ENCODE measurements at regions not wholly inside any gene's neighbourhood (a gene's known extent, or its start where the extent isn't known, plus 50 kb on each side); places are given as distances from the start of the nearest gene placed in this dataset.

DNA sequence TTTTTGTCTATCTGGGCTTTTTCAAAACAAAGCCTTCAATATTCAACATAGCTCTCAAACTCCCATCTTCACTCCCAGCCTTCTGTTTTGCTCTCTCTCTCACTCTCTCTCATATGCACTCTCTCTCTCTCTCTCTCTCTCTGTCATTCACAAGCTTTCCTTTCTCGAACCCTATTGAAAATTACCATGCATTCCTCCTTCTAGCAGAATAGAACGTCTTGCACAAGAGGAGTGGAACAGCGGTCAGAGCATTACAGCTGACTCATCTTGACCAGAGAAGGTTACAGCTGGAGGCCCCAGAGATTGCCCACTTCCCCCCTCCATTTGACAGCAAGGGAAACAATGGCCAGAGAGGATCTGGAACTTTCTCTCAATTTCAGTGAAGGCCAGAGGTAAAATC is 51.0 kb upstream of the LIFR start:
- Histone ChIP-seq H3K9ac (ENCODE audit: low read depth, low read length) (no peak overlapping the region), H3K36me3 (ENCODE audit: insufficient read depth, low read length) (no peaks in the 10 kb centered on the region), H3K4me1 (ENCODE audit: insufficient read depth, low read length) (no peaks in the 10 kb centered on the region), H3K9me3 (ENCODE audit: insufficient read depth, low read depth, low read length) (no peaks in the 10 kb centered on the region), H3K27me3 (ENCODE audit: insufficient read depth, low read length) (no peaks in the 10 kb centered on the region), H3K4me3 (ENCODE audit: low read length) (no peak overlapping the region), H3K27ac (ENCODE audit: low read depth, low read length) (no peak overlapping the region)
- 84% methylated on average over 3 of the region's 3 CpGs for WGBS

GRCh38 chr5:38607930-38608564 is 51.6 kb upstream of the LIFR start:
- Histone ChIP-seq H3K4me1 (ENCODE audit: insufficient read depth, low read length) (no peaks in the 10 kb centered on the region), H3K36me3 (ENCODE audit: insufficient read depth, low read length) (no peaks in the 10 kb centered on the region), H3K9ac (ENCODE audit: low read depth, low read length) (no peak overlapping the region), H3K4me3 (ENCODE audit: low read length) (no peak overlapping the region), H3K27ac (ENCODE audit: low read depth, low read length) (no peak overlapping the region), H3K27me3 (ENCODE audit: insufficient read depth, low read length) (no peaks in the 10 kb centered on the region), H3K9me3 (ENCODE audit: insufficient read depth, low read depth, low read length) (no peaks in the 10 kb centered on the region)
- WGBS, result 97% methylated on average over 3 of the region's 5 CpGs

DNA sequence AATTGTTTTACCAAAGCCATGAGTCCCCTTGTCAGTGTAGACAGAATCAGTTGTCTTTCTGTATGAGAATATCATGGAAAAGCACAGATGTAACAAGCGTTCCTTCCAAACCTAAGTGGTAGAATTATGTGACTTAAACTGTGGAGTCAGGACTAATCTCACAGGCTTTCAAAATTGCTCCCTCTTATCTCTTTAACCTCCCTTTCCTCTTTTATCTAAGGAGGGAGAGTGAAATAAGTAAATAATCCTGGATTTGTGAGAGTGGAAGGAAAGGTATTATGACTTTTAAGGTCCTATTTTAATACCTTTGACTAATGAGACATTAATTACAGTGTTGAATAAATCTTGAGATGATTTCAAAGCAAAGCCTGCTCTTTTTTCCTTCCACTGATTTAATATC is 52.4 kb upstream of the LIFR start:
- H3K27ac ChIP-seq (ENCODE audit: low read depth, low read length), result no peak overlapping the region
- H3K36me3 ChIP-seq (ENCODE audit: insufficient read depth, low read length), result no peaks in the 10 kb centered on the region
- H3K27me3 ChIP-seq (ENCODE audit: insufficient read depth, low read length), result no peaks in the 10 kb centered on the region
- H3K4me1 ChIP-seq (ENCODE audit: insufficient read depth, low read length), result peaks cover 8% of the 10 kb centered on the region; the same call in 1 of the 2 replicates
- WGBS, result 100% methylated on average over 1 of the region's 1 CpG
- H3K9ac ChIP-seq (ENCODE audit: low read depth, low read length), result no peak overlapping the region
- no peak overlapping the region for H3K4me3 ChIP-seq (ENCODE audit: low read length)
- no peaks in the 10 kb centered on the region for H3K9me3 ChIP-seq (ENCODE audit: insufficient read depth, low read depth, low read length)

GRCh38 chr5:38612851-38613250 is 56.4 kb upstream of the LIFR start:
- Histone ChIP-seq H3K9me3 (ENCODE audit: insufficient read depth, low read depth, low read length) (no peaks in the 10 kb centered on the region), H3K27me3 (ENCODE audit: insufficient read depth, low read length) (no peaks in the 10 kb centered on the region), H3K4me1 (ENCODE audit: insufficient read depth, low read length) (peaks cover 14% of the 10 kb centered on the region), H3K27ac (ENCODE audit: low read depth, low read length) (no peak overlapping the region), H3K4me3 (ENCODE audit: low read length) (no peak overlapping the region), H3K9ac (ENCODE audit: low read depth, low read length) (no peak overlapping the region), H3K36me3 (ENCODE audit: insufficient read depth, low read length) (no peaks in the 10 kb centered on the region)

DNA sequence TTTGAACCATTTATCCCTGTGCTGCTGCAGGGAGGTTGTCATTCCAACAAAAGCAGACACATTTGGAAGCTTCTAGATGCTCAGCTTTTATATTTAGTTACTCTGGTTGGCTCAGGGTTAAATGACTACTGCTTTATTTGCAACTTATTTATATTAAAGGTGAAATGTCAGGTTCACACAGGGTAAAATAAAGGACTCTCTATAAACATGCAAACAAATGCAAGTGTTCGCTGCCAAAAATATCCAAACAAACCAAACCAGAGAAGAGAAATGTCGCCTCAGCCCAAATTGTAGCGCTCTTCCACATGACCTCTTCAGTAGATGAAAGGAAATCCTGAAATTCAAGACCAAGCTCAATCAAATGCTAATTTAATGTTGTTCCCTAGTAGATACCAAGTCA is 57.0 kb upstream of the LIFR start:
- H3K27me3 ChIP-seq (ENCODE audit: insufficient read depth, low read length), result no peaks in the 10 kb centered on the region
- WGBS, result 95% methylated on average over 3 of the region's 3 CpGs
- H3K36me3 ChIP-seq (ENCODE audit: insufficient read depth, low read length), result no peaks in the 10 kb centered on the region
- no peaks in the 10 kb centered on the region for H3K9me3 ChIP-seq (ENCODE audit: insufficient read depth, low read depth, low read length)
- peaks cover 14% of the 10 kb centered on the region for H3K4me1 ChIP-seq (ENCODE audit: insufficient read depth, low read length)
- H3K27ac ChIP-seq (ENCODE audit: low read depth, low read length), result no peak overlapping the region
- no peak overlapping the region for H3K9ac ChIP-seq (ENCODE audit: low read depth, low read length)
- no peak overlapping the region for H3K4me3 ChIP-seq (ENCODE audit: low read length)

- Histone ChIP-seq H3K27me3 (ENCODE audit: insufficient read depth, low read length) (no peaks in the 10 kb centered on the region), H3K4me1 (ENCODE audit: insufficient read depth, low read length) (peaks cover 14% of the 10 kb centered on the region), H3K9me3 (ENCODE audit: insufficient read depth, low read depth, low read length) (no peaks in the 10 kb centered on the region; the same call in 1 of the 2 replicates), H3K4me3 (ENCODE audit: low read length) (no peak overlapping the region), H3K36me3 (ENCODE audit: insufficient read depth, low read length) (no peaks in the 10 kb centered on the region), H3K9ac (ENCODE audit: low read depth, low read length) (no peak overlapping the region), H3K27ac (ENCODE audit: low read depth, low read length) (no peak overlapping the region)
- WGBS, result 95% methylated on average over 5 of the region's 5 CpGs
Observed at GRCh38 chr5:38613992-38614836, 57.8 kb upstream of the LIFR start.

DNA sequence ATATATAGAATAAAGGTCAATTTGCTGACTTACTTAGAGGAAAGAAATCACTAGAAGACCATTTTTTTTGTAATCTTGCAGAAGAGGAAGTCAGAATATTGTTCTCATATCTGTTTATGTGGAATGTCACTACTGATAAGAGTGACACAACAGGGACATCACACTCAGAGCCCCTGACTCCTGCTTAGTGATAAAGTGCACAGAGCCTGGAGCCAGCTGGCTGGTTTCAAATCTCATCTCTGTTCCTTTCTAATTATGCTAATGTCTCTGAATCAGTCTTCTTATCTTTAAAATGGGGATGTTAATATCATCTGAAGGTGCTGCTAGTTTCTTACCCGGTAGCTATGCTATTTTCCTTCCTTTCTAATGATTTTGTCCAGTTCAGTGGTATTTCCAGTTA is 58.6 kb upstream of the LIFR start:
- no peak overlapping the region for H3K4me3 ChIP-seq (ENCODE audit: low read length)

GRCh38 chr5:38615981-38616451 is 59.6 kb upstream of the LIFR start:
- no peak overlapping the region for H3K27ac ChIP-seq (ENCODE audit: low read depth, low read length)

More for the DNA sequence above, 58.6 kb upstream of the LIFR start:
- WGBS, result 100% methylated on average over 1 of the region's 1 CpG
- peaks cover 14% of the 10 kb centered on the region for H3K4me1 ChIP-seq (ENCODE audit: insufficient read depth, low read length)
- no peak overlapping the region for H3K9ac ChIP-seq (ENCODE audit: low read depth, low read length)
- no peaks in the 10 kb centered on the region; the same call in 1 of the 2 replicates for H3K9me3 ChIP-seq (ENCODE audit: insufficient read depth, low read depth, low read length)
- no peaks in the 10 kb centered on the region for H3K27me3 ChIP-seq (ENCODE audit: insufficient read depth, low read length)
- no peaks in the 10 kb centered on the region for H3K36me3 ChIP-seq (ENCODE audit: insufficient read depth, low read length)
- H3K27ac ChIP-seq (ENCODE audit: low read depth, low read length), result no peak overlapping the region

GRCh38 chr5:38618154-38618553 is 61.7 kb upstream of the LIFR start:
- Histone ChIP-seq H3K4me1 (ENCODE audit: insufficient read depth, low read length) (peaks cover 13% of the 10 kb centered on the region), H3K9ac (ENCODE audit: low read depth, low read length) (no peak overlapping the region), H3K36me3 (ENCODE audit: insufficient read depth, low read length) (no peaks in the 10 kb centered on the region), H3K4me3 (ENCODE audit: low read length) (no peak overlapping the region), H3K27me3 (ENCODE audit: insufficient read depth, low read length) (no peaks in the 10 kb centered on the region), H3K27ac (ENCODE audit: low read depth, low read length) (no peak overlapping the region), H3K9me3 (ENCODE audit: insufficient read depth, low read depth, low read length) (no peaks in the 10 kb centered on the region; the same call in 1 of the 2 replicates)
- 100% methylated on average over 1 of the region's 1 CpG for WGBS

More at GRCh38 chr5:38615981-38616451, 59.6 kb upstream of the LIFR start:
- H3K27me3 ChIP-seq (ENCODE audit: insufficient read depth, low read length), result no peaks in the 10 kb centered on the region
- peaks cover 14% of the 10 kb centered on the region for H3K4me1 ChIP-seq (ENCODE audit: insufficient read depth, low read length)
- no peaks in the 10 kb centered on the region; the same call in 1 of the 2 replicates for H3K9me3 ChIP-seq (ENCODE audit: insufficient read depth, low read depth, low read length)
- no peak overlapping the region for H3K4me3 ChIP-seq (ENCODE audit: low read length)
- H3K36me3 ChIP-seq (ENCODE audit: insufficient read depth, low read length), result no peaks in the 10 kb centered on the region
- 89% methylated on average over 3 of the region's 3 CpGs for WGBS
- no peak overlapping the region for H3K9ac ChIP-seq (ENCODE audit: low read depth, low read length)

- Histone ChIP-seq H3K27ac (ENCODE audit: low read depth, low read length) (no peak overlapping the region), H3K27me3 (ENCODE audit: insufficient read depth, low read length) (no peaks in the 10 kb centered on the region), H3K36me3 (ENCODE audit: insufficient read depth, low read length) (no peaks in the 10 kb centered on the region), H3K4me1 (ENCODE audit: insufficient read depth, low read length) (no peaks in the 10 kb centered on the region), H3K4me3 (ENCODE audit: low read length) (no peak overlapping the region), H3K9me3 (ENCODE audit: insufficient read depth, low read depth, low read length) (no peaks in the 10 kb centered on the region; the same call in 1 of the 2 replicates), H3K9ac (ENCODE audit: low read depth, low read length) (no peak overlapping the region)
Observed at GRCh38 chr5:38621331-38621730, 64.9 kb upstream of the LIFR start.

- 90% methylated on average over 2 of the region's 3 CpGs for WGBS
- H3K9ac ChIP-seq (ENCODE audit: low read depth, low read length), result no peak overlapping the region
- H3K9me3 ChIP-seq (ENCODE audit: insufficient read depth, low read depth, low read length), result no peaks in the 10 kb centered on the region; the same call in 1 of the 2 replicates
- H3K4me3 ChIP-seq (ENCODE audit: low read length), result no peak overlapping the region
- H3K4me1 ChIP-seq (ENCODE audit: insufficient read depth, low read length), result no peaks in the 10 kb centered on the region
- no peaks in the 10 kb centered on the region for H3K36me3 ChIP-seq (ENCODE audit: insufficient read depth, low read length)
- H3K27ac ChIP-seq (ENCODE audit: low read depth, low read length), result no peak overlapping the region
- no peaks in the 10 kb centered on the region for H3K27me3 ChIP-seq (ENCODE audit: insufficient read depth, low read length)
Observed at GRCh38 chr5:38621840-38622437, 65.5 kb upstream of the LIFR start.
